Stimulated activated naive CD8-positive, alpha-beta T cell treated with anti-CD3 and anti-CD28 coated beads, Interleukin-15, Interleukin-2, amounts not matched to agents 100 ng/mL and 50 ng/mL, for 24 hours (primary cell): ENCODE measurements at regions not wholly inside any gene's neighbourhood (a gene's known extent, or its start where the extent isn't known, plus 50 kb on each side); places are given as distances from the start of the nearest gene placed in this dataset.

Source experiments
- H3K27ac Mint-ChIP-seq: one replicate; pipeline ENCODE4 v1.8.0; 2021; ENCODE audit warnings: mild to moderate bottlenecking, mixed read lengths
- H3K27me3 Mint-ChIP-seq: one replicate; pipeline ENCODE4 v1.8.0; 2021; ENCODE audit warnings: mixed read lengths
- H3K36me3 Mint-ChIP-seq: one replicate; pipeline ENCODE4 v1.8.0; 2021; ENCODE audit warnings: low read depth, mixed read lengths
- H3K4me1 Mint-ChIP-seq: one replicate; pipeline ENCODE4 v1.8.0; 2021; ENCODE audit warnings: low read depth, mixed read lengths
- H3K4me3 Mint-ChIP-seq: one replicate; pipeline ENCODE4 v1.8.0; 2021; ENCODE audit warnings: mild to moderate bottlenecking, mixed read lengths
- H3K9me3 Mint-ChIP-seq: one replicate; pipeline ENCODE4 v1.8.0; 2021; ENCODE audit warnings: mixed read lengths

DNA sequence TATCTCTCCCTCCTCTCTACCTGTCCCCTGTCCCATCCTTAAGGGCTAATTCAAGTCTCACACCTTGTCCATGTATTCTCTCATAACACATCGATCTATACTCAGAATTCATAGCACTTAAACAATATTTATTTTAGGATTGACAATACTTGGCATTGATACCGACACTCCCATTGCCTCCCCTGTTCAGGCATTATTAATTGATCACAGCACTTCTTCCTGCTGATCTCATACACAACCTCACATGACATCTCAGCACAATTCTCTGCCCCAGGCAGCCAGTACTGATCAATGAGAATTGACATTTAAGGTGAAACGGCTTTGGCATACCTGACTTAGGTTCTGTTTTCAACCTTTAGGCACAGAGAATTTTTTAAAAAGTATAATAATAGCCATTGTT is 582.4 kb upstream of the BRINP1 start:
- H3K4me3 Mint-ChIP-seq = no peak overlapping the region
- H3K4me1 Mint-ChIP-seq = no peaks in the 10 kb centered on the region
- H3K36me3 Mint-ChIP-seq = no peaks in the 10 kb centered on the region
- no peaks in the 10 kb centered on the region for H3K27me3 Mint-ChIP-seq
- H3K27ac Mint-ChIP-seq = no peak overlapping the region
- no peaks in the 10 kb centered on the region for H3K9me3 Mint-ChIP-seq

DNA sequence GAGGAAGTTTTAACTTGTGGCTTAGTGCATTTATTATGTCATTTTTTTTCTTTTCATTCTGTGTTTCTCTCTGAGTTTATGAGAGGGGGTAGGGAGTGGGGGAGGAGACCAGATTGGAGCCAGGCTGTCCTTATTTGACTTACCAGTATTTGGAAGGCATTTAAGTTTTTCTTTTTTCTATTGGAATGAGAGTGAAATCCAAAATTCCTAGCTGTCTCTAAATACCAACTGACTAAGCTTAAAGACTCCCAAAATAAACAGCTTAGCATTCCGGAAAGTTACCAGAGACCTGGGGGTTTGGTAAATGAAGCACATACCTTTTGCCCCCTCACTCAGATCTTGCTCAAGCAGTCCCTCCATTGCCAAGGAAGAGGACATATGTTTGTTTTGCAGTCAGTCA is 581.9 kb upstream of the BRINP1 start:
- Mint-ChIP-seq H3K27ac (no peak overlapping the region), H3K4me3 (no peak overlapping the region)

GRCh38 chr9:119945686-119946085 is 576.5 kb upstream of the BRINP1 start:
- Mint-ChIP-seq H3K27me3 (no peaks in the 10 kb centered on the region), H3K27ac (no peak overlapping the region), H3K9me3 (no peaks in the 10 kb centered on the region), H3K4me1 (no peaks in the 10 kb centered on the region), H3K4me3 (no peak overlapping the region), H3K36me3 (no peaks in the 10 kb centered on the region)

More for the DNA sequence above, 581.9 kb upstream of the BRINP1 start:
- Mint-ChIP-seq H3K36me3 (no peaks in the 10 kb centered on the region), H3K4me1 (no peaks in the 10 kb centered on the region), H3K9me3 (no peaks in the 10 kb centered on the region), H3K27me3 (no peaks in the 10 kb centered on the region)

DNA sequence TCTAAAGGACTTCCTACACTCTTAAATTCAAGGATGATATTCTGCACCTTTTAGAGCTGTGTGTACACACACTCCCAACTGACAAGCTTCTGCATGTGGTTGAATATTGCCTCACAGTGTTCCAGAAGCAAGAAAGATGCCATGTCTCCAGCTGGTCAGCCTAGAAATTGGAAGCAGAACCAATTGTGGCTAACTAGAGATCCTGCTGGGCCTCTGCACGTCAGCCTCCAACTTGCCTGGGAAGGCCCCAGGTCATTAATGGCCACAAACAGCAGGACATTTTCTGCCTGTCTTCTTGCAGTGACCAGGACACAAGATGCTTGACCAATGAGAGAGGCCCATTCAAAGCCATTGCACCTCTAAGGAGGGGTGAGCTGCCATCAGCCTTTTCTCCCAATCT is 571.9 kb upstream of the BRINP1 start:
- Mint-ChIP-seq H3K4me1 (no peaks in the 10 kb centered on the region), H3K27me3 (no peaks in the 10 kb centered on the region), H3K9me3 (no peaks in the 10 kb centered on the region), H3K27ac (no peak overlapping the region), H3K36me3 (no peaks in the 10 kb centered on the region), H3K4me3 (no peak overlapping the region)

- Mint-ChIP-seq H3K27ac (no peak overlapping the region), H3K4me3 (no peak overlapping the region), H3K4me1 (no peaks in the 10 kb centered on the region), H3K9me3 (no peaks in the 10 kb centered on the region), H3K27me3 (peaks cover 6% of the 10 kb centered on the region), H3K36me3 (no peaks in the 10 kb centered on the region)
Observed at GRCh38 chr9:119938871-119939270, 569.6 kb upstream of the BRINP1 start.

GRCh38 chr9:119934497-119934896 is 565.3 kb upstream of the BRINP1 start:
- Mint-ChIP-seq H3K36me3 (no peaks in the 10 kb centered on the region), H3K4me3 (no peak overlapping the region), H3K27ac (no peak overlapping the region)

GRCh38 chr9:119933191-119933590 is 564.0 kb upstream of the BRINP1 start:
- Mint-ChIP-seq H3K9me3 (no peaks in the 10 kb centered on the region), H3K36me3 (no peaks in the 10 kb centered on the region), H3K27ac (no peak overlapping the region)

More at GRCh38 chr9:119934497-119934896, 565.3 kb upstream of the BRINP1 start:
- Mint-ChIP-seq H3K4me1 (no peaks in the 10 kb centered on the region), H3K27me3 (peaks cover 6% of the 10 kb centered on the region), H3K9me3 (no peaks in the 10 kb centered on the region)

DNA sequence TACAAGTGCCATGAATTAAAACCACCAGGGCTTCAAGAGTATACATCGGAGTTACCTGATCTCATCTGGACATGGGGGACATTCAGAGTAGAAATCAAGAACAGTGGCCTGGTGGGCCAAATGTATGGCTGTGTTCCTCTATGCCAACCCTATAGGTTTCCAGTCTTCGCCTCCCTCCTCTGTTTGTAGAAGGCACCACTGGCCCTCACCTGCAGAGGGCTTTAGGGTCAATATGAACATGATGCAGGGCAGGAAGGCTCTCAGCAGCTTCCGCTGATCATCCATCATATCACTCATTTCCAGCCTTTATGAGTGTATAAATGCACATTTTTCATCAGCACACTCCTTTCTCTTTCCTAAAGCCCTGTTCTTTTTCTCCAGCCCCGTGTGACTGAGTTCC is 555.5 kb upstream of the BRINP1 start:
- H3K4me3 Mint-ChIP-seq = no peak overlapping the region
- no peaks in the 10 kb centered on the region for H3K4me1 Mint-ChIP-seq
- H3K27me3 Mint-ChIP-seq = no peaks in the 10 kb centered on the region
- no peak overlapping the region for H3K27ac Mint-ChIP-seq
- no peaks in the 10 kb centered on the region for H3K36me3 Mint-ChIP-seq
- H3K9me3 Mint-ChIP-seq = peaks cover 11% of the 10 kb centered on the region

More at GRCh38 chr9:119933191-119933590, 564.0 kb upstream of the BRINP1 start:
- H3K4me3 Mint-ChIP-seq = no peak overlapping the region
- H3K4me1 Mint-ChIP-seq = no peaks in the 10 kb centered on the region
- peaks cover 6% of the 10 kb centered on the region for H3K27me3 Mint-ChIP-seq

GRCh38 chr9:119917175-119917574 is 547.9 kb upstream of the BRINP1 start:
- no peaks in the 10 kb centered on the region for H3K36me3 Mint-ChIP-seq
- peaks cover 11% of the 10 kb centered on the region for H3K9me3 Mint-ChIP-seq
- no peak overlapping the region for H3K4me3 Mint-ChIP-seq
- H3K27ac Mint-ChIP-seq = no peak overlapping the region
- H3K4me1 Mint-ChIP-seq = no peaks in the 10 kb centered on the region
- H3K27me3 Mint-ChIP-seq = no peaks in the 10 kb centered on the region

- H3K9me3 Mint-ChIP-seq = peaks cover 17% of the 10 kb centered on the region
- no peaks in the 10 kb centered on the region for H3K4me1 Mint-ChIP-seq
- H3K36me3 Mint-ChIP-seq = no peaks in the 10 kb centered on the region
- H3K27me3 Mint-ChIP-seq = peaks cover 4% of the 10 kb centered on the region
- H3K4me3 Mint-ChIP-seq = no peak overlapping the region
- no peak overlapping the region for H3K27ac Mint-ChIP-seq
Observed at GRCh38 chr9:119907056-119907455, 537.8 kb upstream of the BRINP1 start.

- no peaks in the 10 kb centered on the region for H3K4me1 Mint-ChIP-seq
- H3K4me3 Mint-ChIP-seq = no peak overlapping the region
- no peak overlapping the region for H3K27ac Mint-ChIP-seq
- H3K9me3 Mint-ChIP-seq = peaks cover 17% of the 10 kb centered on the region
- H3K36me3 Mint-ChIP-seq = no peaks in the 10 kb centered on the region
- peaks cover 4% of the 10 kb centered on the region for H3K27me3 Mint-ChIP-seq
Observed at GRCh38 chr9:119905724-119906123, 536.5 kb upstream of the BRINP1 start.

GRCh38 chr9:119903851-119904250 is 534.6 kb upstream of the BRINP1 start:
- Mint-ChIP-seq H3K36me3 (no peaks in the 10 kb centered on the region), H3K4me1 (no peaks in the 10 kb centered on the region), H3K9me3 (peaks cover 13% of the 10 kb centered on the region), H3K4me3 (no peak overlapping the region), H3K27me3 (peaks cover 4% of the 10 kb centered on the region), H3K27ac (no peak overlapping the region)

- H3K4me3 Mint-ChIP-seq = no peak overlapping the region
Observed at GRCh38 chr9:119902611-119903010, 533.4 kb upstream of the BRINP1 start.

DNA sequence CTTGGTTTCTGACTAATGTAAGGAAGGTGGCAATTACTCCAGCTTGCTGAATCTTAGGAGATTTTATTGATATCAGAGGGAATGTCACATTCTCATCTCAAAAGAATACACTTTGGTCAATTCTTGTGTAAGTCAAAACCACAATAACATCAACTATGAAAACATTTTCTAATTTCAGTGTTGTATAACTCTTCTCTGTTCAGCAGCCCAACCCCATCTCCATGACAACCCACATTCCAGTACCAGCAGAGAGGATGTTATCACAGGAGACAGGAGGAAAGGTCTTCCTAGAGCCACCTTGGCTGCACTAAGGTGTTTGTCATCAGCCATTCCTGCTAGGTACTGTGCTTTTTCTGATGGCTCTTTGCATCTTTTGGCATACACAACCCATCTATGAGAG is 529.1 kb upstream of the BRINP1 start:
- H3K4me3 Mint-ChIP-seq = no peak overlapping the region
- no peak overlapping the region for H3K27ac Mint-ChIP-seq
- no peaks in the 10 kb centered on the region for H3K9me3 Mint-ChIP-seq
- no peaks in the 10 kb centered on the region for H3K36me3 Mint-ChIP-seq
- peaks cover under 1% of the 10 kb centered on the region for H3K27me3 Mint-ChIP-seq
- H3K4me1 Mint-ChIP-seq = no peaks in the 10 kb centered on the region

More at GRCh38 chr9:119902611-119903010, 533.4 kb upstream of the BRINP1 start:
- H3K4me1 Mint-ChIP-seq = no peaks in the 10 kb centered on the region
- no peak overlapping the region for H3K27ac Mint-ChIP-seq
- H3K36me3 Mint-ChIP-seq = no peaks in the 10 kb centered on the region
- H3K9me3 Mint-ChIP-seq = peaks cover 8% of the 10 kb centered on the region
- H3K27me3 Mint-ChIP-seq = peaks cover 4% of the 10 kb centered on the region

DNA sequence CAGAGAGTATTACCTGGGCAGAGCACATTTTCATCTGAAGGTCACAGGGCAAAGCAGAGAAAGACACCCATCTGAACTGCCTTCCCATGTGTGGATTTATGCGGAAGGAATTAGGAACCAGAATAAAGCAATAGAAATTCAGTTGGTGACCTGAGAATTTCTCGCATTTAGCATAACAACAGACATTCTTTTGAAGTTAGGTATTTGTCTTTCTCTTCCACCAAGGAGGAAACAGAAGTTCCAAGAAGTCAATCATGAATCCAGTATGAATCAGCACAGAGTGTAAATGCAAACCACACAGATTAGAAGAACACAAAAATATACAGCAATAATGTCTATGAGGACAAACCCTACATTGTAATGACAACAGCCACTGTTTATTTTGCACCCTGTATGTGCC is 515.2 kb upstream of the BRINP1 start:
- Mint-ChIP-seq H3K4me1 (no peaks in the 10 kb centered on the region), H3K4me3 (no peak overlapping the region), H3K36me3 (no peaks in the 10 kb centered on the region)

DNA sequence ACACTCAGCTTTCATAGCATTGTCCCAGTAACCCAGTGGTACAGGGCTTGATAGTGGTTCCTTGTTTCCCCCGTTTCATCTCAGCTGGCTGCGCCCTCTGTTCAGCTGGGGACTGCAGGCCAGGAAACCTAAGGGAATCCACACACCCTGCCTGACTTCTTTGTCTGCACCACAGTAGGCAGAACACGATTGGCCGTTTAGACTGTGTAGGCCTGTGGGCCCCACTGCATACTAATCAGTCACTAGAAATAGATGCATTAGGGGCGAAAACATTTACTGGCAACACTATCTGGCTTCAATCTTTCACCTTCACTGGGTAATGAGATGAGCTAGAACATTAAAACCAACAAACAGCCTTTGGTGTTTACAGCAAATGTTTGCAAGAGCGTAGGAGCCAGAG is 512.7 kb upstream of the BRINP1 start:
- no peaks in the 10 kb centered on the region for H3K4me1 Mint-ChIP-seq
- no peaks in the 10 kb centered on the region for H3K27me3 Mint-ChIP-seq
- no peaks in the 10 kb centered on the region for H3K36me3 Mint-ChIP-seq
- no peak overlapping the region for H3K4me3 Mint-ChIP-seq
- H3K27ac Mint-ChIP-seq = no peak overlapping the region
- H3K9me3 Mint-ChIP-seq = peaks cover 5% of the 10 kb centered on the region

More for the DNA sequence above, 515.2 kb upstream of the BRINP1 start:
- H3K27me3 Mint-ChIP-seq = no peaks in the 10 kb centered on the region
- H3K27ac Mint-ChIP-seq = no peak overlapping the region
- H3K9me3 Mint-ChIP-seq = peaks cover 5% of the 10 kb centered on the region
